Endometrium (tissue), 2 donors: ENCODE measurements at regions not wholly inside any gene's neighbourhood (a gene's known extent, or its start where the extent isn't known, plus 50 kb on each side); places are given as distances from the start of the nearest gene placed in this dataset.

Source experiments
- FAIRE-seq: peaks from 2 replicates; lab custom pipeline; 2012; peaks lifted over from hg19 to GRCh38; lab: Jason Lieb, UNC
- donor health status: control.
- donor health status: control.

DNA sequence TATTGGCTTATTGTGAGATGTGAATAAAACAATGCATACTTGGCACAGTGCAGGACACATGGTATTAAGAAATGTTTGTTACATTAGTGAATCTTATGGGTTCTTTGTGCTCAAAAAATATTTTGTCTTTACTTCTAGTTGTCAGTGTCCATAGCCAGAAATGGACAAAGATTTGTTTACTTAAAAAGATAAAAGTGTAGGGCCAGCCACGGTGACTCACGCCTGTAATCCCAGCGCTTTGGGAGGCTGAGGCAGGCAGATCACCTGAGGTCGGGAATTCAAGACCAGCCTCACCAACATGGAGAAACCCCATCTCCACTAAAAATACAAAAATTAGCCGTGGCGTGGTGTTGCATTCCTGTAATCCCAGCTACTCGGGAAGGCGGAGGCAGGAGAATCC is 654.6 kb upstream of the NEGR1 start:
- no peak for FAIRE-seq

DNA sequence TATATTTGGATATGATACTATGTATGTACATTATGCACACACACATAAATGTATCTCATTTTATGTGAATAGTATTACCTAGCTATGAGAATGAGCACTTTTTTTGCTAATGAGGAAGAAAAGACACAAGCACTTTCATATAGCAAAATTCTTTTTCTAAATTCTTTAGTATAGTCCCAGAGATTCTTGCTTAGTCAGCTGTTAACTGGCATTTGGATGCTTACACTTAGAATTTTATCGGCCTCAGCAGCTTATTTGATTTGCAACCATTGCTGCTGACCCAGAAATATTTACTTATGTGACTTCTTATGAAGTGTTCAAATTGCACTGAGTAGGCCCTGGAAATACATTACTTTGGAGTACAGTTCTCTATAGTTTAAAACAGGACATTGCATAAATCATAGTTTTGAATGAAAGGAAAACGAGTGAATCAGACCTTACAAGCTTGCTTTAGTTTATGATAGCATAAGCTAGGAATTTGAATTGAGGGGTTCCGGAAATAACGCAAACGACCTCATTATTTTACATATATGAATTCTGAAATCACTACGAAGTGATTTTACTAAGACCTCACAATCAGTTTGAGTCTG is 653.9 kb upstream of the NEGR1 start:
- no peak for FAIRE-seq

DNA sequence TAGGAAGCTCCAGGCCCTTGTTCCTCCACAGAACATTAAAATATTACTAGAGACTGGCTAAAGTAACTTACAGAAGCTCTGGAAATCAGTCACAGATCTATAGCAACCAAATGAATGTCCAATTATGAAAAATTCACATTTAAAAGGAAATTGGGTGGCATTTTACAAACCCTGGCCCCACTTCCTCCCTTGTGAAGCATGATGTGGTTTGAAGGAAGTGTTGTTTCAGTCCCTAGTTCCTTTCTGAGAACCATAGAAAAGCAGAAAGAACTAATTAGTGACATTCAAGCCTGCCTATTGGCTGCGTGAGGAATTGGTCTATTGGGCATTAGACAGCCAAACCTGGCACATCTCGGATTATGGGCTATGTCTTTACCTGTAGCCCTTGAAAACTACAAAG is 649.7 kb upstream of the NEGR1 start:
- FAIRE-seq: no peak

DNA sequence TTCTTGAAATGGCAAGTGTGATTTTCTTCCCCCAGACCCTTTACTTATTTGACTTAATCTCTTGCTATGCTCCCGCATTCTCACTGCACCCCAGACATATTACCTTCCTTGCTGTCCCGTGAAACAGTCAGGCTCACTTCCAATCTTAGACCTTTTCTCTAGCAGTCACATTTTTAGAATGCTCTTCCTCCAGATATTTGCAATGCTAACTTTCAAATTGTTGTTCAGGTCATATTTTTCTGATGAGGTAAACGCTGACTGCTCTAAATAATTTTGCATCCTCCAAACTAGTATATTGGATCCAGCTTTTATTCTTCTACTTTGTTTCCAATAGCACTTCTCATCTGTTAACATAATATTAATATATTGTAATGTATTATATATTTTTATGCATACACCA is 648.2 kb upstream of the NEGR1 start:
- FAIRE-seq: no peak

DNA sequence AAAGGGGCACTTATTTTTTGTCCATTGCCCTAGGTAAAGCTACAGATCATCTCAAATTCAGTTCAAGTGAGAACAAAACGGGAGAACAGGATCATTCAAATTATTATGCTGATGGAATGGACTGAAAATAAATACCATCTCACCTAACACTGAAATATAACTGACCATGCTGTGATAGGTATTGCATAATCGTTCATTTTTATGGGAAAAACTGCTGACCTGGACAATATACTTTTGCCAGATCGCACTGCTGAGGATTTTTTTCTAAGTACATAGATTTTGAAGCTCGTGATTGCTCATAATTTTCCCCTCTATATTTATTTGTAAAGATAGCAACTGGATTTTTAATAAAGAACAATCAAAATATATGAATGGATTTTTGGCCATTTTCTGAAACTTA is 636.6 kb upstream of the NEGR1 start:
- no peak for FAIRE-seq

DNA sequence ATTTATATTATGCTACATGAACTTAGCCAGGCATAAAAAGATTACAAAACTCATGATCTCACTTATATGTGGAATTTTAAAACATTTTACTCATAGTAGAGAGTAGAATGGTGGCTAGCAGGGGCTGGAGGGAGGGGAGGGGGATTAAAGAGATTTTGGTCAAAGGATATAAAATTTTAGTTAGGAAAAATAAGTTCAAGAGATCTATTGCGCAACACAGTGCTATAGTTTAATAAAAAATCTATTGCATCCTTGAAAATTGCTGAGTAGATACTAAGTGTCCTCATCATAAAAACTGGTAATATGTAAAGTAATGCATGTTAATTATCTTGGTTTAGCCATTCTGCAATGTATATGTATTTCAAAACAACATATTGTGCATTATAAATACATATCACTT is 635.6 kb upstream of the NEGR1 start:
- no peak for FAIRE-seq

DNA sequence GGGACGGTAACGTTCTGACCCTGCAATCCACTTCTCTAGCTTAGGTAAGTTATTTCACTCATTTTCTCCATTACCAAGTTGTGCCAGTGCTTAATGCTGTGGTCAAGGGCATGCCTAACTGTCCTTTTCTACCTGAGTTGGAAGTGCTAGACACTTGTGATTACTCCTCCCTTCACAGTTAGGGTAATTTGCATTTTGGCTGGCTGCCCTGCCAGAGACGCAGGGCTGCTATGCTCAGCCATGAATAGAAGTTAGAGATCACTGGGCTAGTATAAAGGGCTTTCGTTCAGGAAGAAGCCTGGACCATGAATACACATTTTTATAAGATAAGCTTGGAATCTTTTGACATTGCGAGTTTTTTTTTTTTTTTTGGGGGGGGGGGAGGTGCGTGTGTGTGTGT is 633.2 kb upstream of the NEGR1 start:
- no peak for FAIRE-seq

DNA sequence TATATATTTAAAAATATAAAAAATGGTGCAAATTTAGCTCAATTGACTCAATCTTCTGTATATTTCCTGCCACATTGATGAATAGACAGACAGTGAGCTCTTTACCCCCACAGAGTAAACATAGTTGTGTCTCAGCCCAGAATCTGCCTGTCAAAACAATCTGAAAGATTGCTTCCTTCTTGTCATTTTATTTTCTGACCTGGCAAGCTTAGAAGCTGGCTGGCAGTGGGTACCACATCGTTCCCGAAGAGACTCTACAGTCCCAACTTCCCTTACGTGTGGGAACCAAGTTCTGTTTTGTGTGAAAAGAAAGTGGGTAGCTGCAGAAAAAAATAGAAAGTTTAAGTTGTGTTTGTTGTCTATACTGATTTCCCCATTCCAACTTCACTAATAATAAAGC is 629.3 kb upstream of the NEGR1 start:
- FAIRE-seq: no peak

DNA sequence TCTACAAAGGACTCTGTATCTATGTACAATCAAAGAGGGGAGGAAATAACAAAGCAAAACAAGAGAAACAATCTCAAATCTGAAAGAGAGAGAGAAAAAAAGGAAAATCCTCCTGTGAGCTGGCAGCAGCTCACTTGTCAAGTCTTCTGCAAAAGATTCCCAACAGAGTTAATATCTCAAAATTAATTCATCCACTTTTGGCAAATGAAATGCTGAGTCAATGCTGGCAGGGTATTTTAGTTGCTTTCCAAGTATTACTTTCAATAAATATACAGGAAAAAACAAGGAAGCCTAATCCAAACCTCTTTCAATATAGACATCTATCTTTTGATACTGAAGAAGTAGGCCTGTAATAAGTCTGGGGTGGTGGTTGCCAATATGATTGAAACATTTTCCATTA is 613.9 kb upstream of the NEGR1 start:
- FAIRE-seq: no peak

DNA sequence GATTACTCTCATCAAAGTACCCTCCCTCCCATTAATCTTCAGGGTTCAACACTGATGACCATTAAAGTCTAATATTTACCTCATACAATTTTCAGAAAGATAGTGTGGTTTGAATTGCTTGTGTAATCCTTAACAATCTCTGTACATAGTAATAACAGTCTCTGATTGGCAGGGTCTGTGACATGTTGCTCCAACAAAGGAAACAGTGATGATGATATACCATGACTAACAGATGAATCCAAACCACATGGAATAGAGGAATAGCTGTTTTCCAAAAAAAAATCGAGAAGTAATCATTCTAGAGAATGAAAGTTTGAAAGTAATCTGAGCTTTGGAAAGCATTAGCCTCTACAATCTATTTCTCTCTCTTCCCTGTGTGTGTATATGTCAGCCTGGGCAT is 610.1 kb upstream of the NEGR1 start:
- FAIRE-seq: no peak

DNA sequence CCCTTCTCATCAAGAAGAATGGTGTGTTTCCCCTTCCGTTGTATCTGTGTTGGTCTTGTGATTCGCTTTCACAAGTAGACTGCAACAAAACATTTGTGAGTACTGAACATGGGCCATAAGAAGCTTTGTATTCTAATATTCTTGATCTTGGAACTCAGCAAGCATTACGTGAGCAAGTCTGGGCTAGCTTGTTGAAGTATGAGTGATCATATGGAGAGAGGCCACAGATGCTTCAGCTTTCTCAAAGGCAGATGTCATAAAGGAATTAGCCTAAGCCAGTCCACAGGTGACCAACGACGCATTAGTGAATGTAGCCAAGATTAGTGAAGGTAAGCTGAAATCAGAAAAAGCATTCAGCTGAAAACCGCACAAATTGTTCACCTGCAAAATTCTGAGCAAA is 609.6 kb upstream of the NEGR1 start:
- no peak for FAIRE-seq

DNA sequence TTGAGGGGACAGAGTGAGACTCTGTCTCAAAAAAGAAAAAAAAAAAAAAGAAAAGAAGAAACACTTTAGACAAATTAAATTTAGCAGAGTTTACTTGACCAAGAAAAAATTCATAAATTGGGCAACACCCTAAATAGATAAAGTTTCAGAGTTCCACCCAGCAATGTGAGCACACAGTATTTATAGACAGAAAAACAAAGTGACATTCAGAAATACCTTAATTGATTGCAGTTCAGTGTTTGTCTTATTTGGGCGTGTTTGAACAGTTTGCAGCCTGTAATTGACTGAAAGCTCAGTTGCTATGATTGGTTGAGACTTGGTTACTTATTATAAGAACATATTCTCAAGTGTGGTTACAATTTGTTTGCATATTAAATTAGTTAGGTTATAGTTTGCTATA is 603.5 kb upstream of the NEGR1 start:
- FAIRE-seq: no peak

DNA sequence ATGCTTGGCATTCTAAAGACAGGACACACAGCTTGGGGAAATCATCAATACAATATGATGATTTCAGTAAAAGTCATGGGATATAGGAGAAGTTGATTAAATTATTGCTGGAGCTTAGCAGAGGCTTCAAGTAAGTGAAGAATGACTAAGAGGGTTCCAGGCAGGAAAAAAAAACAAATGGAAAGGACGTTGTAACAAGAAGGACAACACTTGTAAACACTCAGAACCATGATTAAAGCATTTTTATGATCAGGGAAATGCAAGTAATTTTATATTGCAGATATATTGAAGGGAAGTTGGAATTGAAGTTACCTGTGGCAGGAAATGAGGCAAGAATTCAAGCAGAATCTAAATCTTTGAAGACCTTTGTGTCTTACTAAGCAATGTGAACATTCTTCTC is 602.7 kb upstream of the NEGR1 start:
- no peak for FAIRE-seq

DNA sequence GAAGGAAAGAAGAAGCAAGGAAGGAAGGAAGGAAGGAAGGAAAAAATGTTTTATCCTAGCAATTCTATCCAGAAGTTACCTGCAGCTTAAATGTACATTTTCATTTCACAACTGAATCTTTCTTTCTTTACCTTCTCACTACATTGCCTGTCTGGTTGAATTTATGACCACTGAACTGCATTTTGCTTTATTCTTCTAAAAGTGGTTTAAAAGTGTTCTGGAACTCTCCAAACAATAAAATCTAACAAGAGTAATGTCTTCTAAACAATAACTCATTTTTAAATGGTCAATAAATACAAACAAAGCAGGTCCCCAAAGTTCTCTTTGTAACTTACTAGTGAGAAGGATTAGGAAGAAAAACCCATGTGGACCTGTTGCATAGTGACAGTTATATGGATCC is 587.5 kb upstream of the NEGR1 start:
- FAIRE-seq: no peak

DNA sequence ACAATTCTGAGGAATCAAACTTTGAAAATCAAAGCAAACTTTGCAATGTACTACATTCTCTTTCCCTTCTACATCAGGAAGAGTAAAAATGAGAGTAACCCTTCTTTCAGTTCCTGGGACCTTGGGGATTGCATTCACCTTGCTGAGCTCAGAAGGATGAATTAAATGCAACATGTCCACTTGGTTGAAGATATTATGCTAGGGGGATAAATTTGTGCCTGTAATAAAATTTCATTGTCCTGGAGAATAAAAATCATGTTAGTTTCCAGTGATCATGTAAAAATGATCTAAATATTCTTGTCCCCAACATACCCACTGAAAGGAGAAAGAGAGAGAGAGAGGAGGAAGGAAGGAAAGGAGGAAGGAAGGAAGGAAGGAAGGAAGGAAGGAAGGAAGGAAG is 587.1 kb upstream of the NEGR1 start:
- no peak for FAIRE-seq

DNA sequence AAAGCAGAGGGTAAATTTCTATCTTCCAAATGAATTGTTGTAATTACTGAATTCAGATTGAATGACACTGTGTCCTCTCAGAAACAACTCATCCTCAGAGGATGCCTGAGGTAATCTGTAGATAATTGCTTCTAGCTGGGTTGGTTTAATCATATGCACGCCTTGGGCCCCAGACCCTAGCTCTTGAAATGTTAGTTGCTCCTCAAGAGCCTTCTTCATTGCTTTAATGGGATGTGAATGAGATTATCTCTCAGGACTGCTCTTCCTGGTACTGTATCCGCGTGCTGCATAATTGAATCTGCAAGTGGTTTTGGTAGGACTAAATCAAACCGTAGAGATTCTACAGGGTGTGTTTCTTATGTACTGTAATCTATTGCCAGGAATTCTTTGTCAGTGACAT is 569.3 kb upstream of the NEGR1 start:
- FAIRE-seq: no peak

DNA sequence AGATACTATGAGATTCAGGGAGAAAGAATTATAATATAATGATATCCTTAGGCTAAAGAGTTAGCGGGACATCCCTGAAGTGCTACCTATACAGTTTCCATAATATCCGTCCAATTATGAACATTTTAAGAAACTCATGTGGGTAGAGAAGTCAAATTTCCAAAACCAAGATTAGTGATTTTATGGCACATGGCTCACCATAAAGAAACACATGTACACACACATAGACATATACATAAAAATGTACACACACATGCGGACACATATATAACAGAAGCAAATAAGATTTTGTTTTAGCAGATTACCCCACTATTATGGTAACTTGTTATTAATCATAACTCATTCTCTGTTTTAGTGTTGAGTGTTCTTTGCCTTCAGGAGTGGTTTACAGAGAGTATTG is 566.7 kb upstream of the NEGR1 start:
- FAIRE-seq: no peak

DNA sequence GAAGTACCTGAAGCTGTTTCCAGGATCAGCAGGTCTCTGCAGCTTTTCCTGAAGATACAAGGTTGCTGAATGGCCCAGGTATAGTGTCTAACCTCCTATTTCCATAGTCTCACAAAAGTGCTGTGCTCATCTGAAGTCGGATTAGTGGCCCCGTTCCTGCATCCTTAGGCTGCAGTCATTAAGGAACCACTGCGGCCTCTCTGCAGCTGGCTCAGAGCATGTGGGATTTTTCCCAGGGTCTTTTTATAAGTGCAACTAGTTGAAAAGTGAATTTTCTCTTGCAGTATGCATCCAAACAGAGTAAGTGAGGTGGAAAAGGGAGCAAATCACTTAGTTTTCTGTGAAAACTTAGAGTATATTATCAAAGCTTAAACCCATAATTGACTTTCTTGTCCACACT is 565.3 kb upstream of the NEGR1 start:
- no peak for FAIRE-seq

DNA sequence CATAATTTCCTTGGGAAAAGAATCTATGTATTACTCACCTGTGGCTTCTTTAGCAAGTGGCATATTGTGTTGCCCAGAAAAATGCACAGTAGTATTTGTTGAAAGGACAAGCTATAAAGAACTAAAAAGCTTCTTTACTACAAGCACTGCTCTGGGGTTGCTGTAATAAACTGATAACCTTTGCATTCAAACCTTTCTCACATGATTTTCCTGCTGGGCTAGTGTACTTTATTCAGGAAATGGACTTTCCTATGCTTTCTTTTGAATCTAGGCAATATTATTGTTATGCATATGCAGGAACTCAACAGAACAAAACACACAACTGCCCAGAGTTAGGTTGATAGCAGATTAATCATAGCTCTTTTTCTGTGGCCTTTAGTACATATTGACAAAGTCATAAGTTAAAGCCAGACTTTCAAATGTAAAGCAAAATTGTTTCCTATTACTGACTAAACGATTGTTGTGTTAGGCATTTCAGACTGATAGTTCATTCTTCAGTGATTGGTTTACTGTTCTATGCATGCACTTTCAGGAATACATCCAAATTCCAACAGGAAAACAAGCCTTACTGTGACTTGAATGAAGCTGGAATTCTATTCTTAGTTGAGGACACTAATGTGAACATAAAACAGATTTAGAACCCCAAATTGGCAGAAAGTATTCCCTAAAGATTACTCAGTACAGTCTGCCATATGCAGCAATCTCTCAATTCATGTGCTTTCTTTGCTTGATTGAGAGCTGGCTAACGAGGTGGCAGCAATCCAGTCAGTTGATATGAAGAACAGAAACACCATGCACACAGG is 564.3 kb upstream of the NEGR1 start:
- no peak for FAIRE-seq

DNA sequence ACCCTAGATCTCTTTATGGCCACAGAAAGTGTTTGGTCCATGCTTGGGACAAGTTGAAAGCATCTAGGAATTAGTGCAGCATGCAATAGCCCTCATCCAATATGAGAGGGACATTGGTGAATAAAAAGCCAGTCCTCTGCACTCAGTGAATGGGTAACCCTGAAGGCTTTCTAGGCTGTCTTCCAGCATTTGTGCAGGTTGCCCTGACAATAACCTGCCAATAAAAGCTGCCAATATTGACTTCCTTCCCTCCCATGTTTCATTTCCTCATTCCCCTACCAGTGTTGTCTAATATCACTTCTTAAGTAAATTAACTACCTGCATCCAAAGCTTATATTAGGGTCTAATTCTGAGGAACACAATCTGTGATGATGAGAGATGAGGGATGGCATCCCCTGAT is 563.6 kb upstream of the NEGR1 start:
- no peak for FAIRE-seq

DNA sequence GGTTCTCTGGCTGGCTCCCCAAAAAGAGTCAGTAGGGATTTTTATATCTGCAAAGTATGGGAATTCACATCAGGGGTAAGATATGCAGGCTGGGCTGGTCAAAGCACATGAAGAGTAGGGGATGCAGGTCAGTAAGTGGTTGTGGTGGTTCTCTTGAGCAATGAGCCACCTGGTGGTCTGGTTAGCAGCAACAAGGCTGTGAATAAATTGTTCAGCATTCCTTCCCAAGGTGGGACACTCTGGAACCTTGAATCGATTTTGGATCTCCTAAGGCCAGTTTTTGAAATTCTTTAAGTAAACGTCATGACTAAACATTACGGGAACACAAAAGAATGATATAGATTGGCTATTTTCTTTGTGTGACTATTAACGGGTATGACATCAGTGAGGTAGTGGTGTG is 563.0 kb upstream of the NEGR1 start:
- no peak for FAIRE-seq

DNA sequence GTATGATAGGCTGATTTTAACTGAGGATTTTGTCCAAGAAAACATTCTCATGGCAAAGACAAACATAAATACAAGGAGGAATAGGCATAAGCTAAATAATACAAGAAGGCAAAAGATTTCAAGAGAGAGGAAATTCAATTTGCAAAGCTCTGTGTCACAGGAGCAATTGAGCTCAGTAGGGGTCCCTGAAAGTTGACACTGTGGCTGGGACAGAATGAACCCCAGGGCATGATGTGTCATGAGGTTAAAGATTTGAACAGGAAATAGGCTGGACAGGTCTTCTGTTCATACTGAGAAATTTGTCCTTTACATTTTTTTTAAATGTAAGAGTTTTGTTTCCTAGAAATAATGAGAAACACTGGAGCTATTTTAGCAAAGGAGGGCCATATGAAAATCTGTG is 555.4 kb upstream of the NEGR1 start:
- no peak for FAIRE-seq

DNA sequence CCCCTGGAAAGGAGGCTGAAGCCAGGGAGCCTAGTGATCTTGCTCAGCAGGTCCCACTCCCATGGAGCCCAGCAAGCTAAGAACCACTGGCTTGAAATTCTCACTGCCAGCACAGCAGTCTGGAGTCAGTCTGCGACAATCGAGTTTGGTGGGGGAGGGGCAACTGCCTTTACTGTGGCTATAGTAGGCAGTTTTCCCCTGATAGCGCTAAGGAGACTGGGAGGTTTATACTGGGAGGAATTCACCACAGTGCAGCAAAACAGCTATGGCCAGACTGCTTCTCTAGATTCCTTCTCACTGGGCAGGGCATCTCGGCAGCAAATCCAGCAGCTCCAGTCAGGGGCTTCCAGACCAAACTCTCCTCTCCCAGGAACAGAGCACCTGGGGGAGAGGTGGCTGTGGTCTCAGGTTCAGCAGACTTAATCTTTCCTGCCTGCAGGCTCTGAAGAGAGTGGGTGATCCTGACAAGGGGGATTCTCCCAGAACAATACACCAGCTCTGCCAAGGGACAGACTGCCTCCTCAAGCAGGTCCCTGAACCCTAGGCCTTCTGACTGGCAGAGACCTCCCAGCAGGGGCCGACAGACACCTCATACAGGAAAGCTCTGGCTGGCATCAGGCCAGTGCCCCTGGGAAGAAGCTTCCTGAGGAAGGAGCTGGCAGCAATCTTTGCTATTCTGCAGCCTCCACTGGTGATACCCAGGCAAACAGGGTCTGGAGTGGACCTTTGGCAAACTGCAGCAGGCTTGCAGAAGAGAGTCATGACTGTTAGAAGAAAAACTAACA is 548.5 kb upstream of the NEGR1 start:
- FAIRE-seq: no peak

DNA sequence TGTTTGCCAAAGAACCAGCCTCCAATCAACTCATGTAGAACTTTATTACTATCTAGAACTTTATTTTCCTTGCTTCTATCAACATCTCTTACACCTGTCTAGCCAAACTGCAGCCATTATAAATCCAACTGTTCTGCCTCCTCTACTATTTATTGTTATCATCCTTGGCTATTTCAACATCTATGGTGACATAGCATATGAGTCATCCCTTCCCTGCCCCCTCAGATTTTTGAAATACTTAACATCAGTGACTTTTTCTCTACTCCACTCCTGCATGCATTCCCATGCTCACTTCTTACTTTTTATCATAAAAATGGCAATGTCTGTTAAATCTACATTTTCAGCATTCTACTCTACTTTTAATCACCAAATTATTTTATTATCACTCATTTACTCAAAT is 544.9 kb upstream of the NEGR1 start:
- no peak for FAIRE-seq
